HEK293 (cell line): ENCODE measurements at regions not wholly inside any gene's neighbourhood (a gene's known extent, or its start where the extent isn't known, plus 50 kb on each side); places are given as distances from the start of the nearest gene placed in this dataset.

Experiments
- CTCF ChIA-PET: fragments of 350-600 bp; formaldehyde crosslinking; extraction: SDS; loops from one replicate; lab custom pipeline; 2021; ENCODE audit warnings: antibody characterized with exemption; lab: Yijun Ruan, JAX
- POLR2A ChIA-PET: fragments of 300-600 bp; formaldehyde crosslinking; extraction: SDS; loops from one replicate; lab custom pipeline; 2020; ENCODE audit warnings: antibody characterized with exemption, inconsistent platforms; lab: Yijun Ruan, JAX
- H3K27ac ChIP-seq: fragments of 200-500 bp; sonication (Bioruptor generic); 2 replicates; pipeline ENCODE4 v1.5.1; 2014; ENCODE audit warnings: low read depth, low read length, control low read depth, inconsistent platforms; ENCODE audit errors: extremely low read depth
- H3K36me3 ChIP-seq, 2 experiments: fragments of 200-500 bp in 1 of 2; sonication (Bioruptor generic) in 1 of 2; 1 replicate in 1 of 2; 2 replicates in 1 of 2; pipeline ENCODE4 v1.5.1; 2014 to 2017; ENCODE audit warnings: inconsistent platforms in 2 of 2, low read length in 2 of 2; ENCODE audit not compliant: control insufficient read depth in 2 of 2, insufficient read depth in 1 of 2
- H3K4me1 ChIP-seq: fragments of 200-500 bp; sonication (Bioruptor generic); 2 replicates; pipeline ENCODE4 v1.5.1; 2014; ENCODE audit warnings: mild to moderate bottlenecking, low read length, inconsistent platforms; ENCODE audit not compliant: control insufficient read depth, insufficient read depth
- H3K4me3 ChIP-seq: 2 replicates; pipeline ENCODE4 v1.5.1; 2011; ENCODE audit warnings: low read depth, mild to moderate bottlenecking, control low read depth, low read length, moderate library complexity
- H3K9me3 ChIP-seq: fragments of 200-500 bp; sonication (Bioruptor generic); 2 replicates; pipeline ENCODE4 v1.5.1; 2014; ENCODE audit warnings: low read depth, low read length, inconsistent platforms; ENCODE audit not compliant: control insufficient read depth, insufficient read depth
- ATF2 ChIP-seq: fragments of 450-650 bp; formaldehyde crosslinking; IDR thresholded peaks from 2 replicates; pipeline ENCODE4 v1.5.1; 2016; ENCODE audit warnings: missing biosample characterization, missing genetic modification characterization, low read depth
- REST ChIP-seq: fragments of 450-650 bp; formaldehyde crosslinking; IDR thresholded peaks from 2 replicates; pipeline ENCODE4 v1.5.1; 2016; ENCODE audit warnings: missing biosample characterization, missing genetic modification characterization
- ZFHX2 ChIP-seq: fragments of 450-650 bp; formaldehyde crosslinking; conservative IDR thresholded peaks from 2 replicates; pipeline ENCODE4 v1.5.1; 2016; ENCODE audit warnings: missing biosample characterization, missing genetic modification characterization
- ZNF148 ChIP-seq: fragments of 450-650 bp; formaldehyde crosslinking; IDR thresholded peaks from 2 replicates; pipeline ENCODE4 v1.5.0; 2017; ENCODE audit warnings: missing biosample characterization, missing genetic modification characterization, borderline replicate concordance
- ZNF266 ChIP-seq: fragments of 450-650 bp; formaldehyde crosslinking; IDR thresholded peaks from 2 replicates; pipeline ENCODE4 v1.5.1; 2016; ENCODE audit warnings: missing biosample characterization, missing genetic modification characterization, low read depth
- ZNF280D ChIP-seq: fragments of 450-650 bp; formaldehyde crosslinking; IDR thresholded peaks from 2 replicates; pipeline ENCODE4 v1.5.1; 2016; ENCODE audit warnings: missing biosample characterization, missing genetic modification characterization
- ZNF37A ChIP-seq: fragments of 450-650 bp; IDR thresholded peaks from 2 replicates; pipeline ENCODE4 v1.5.1; 2018; ENCODE audit warnings: missing biosample characterization, missing genetic modification characterization
- ZNF449 ChIP-seq: fragments of 450-650 bp; formaldehyde crosslinking; IDR thresholded peaks from 2 replicates; pipeline ENCODE4 v1.5.1; 2017; ENCODE audit warnings: missing biosample characterization, mild to moderate bottlenecking, missing genetic modification characterization, moderate library complexity
- ZNF514 ChIP-seq: fragments of 450-650 bp; formaldehyde crosslinking; IDR thresholded peaks from 2 replicates; pipeline ENCODE4 v1.5.1; 2016; ENCODE audit warnings: missing biosample characterization, missing genetic modification characterization
- ZNF529 ChIP-seq: fragments of 450-650 bp; formaldehyde crosslinking; IDR thresholded peaks from 2 replicates; pipeline ENCODE4 v1.5.1; 2017; ENCODE audit warnings: missing genetic modification characterization, missing biosample characterization; ENCODE audit not compliant: insufficient replicate concordance
- ZNF555 ChIP-seq: fragments of 450-650 bp; formaldehyde crosslinking; conservative IDR thresholded peaks from 2 replicates; pipeline ENCODE4 v1.5.1; 2017; ENCODE audit warnings: missing biosample characterization, mild to moderate bottlenecking, missing genetic modification characterization, inconsistent platforms
- ZNF626 ChIP-seq: fragments of 450-650 bp; sonication (Bioruptor Pico); formaldehyde crosslinking; IDR thresholded peaks from 2 replicates; pipeline ENCODE4 v1.5.1; 2018; ENCODE audit warnings: missing biosample characterization, missing genetic modification characterization, inconsistent platforms
- ZNF645 ChIP-seq: fragments of 450-650 bp; formaldehyde crosslinking; IDR thresholded peaks from 2 replicates; pipeline ENCODE4; 2016; ENCODE audit warnings: missing biosample characterization, missing genetic modification characterization
- ZNF837 ChIP-seq: fragments of 450-650 bp; formaldehyde crosslinking; IDR thresholded peaks from 2 replicates; pipeline ENCODE4 v1.5.1; 2016; ENCODE audit warnings: missing biosample characterization, missing genetic modification characterization
- ZSCAN16 ChIP-seq: fragments of 450-650 bp; formaldehyde crosslinking; IDR thresholded peaks from 2 replicates; pipeline ENCODE4 v1.5.1; 2016; ENCODE audit warnings: missing biosample characterization, missing genetic modification characterization
- ZXDB ChIP-seq: fragments of 450-650 bp; formaldehyde crosslinking; IDR thresholded peaks from 2 replicates; pipeline ENCODE4 v1.5.1; 2016; ENCODE audit warnings: missing biosample characterization, missing genetic modification characterization

GRCh38 chr1:99107680-99108079, 103.0 kb upstream of the PLPPR5 start:
- TF ChIP-seq ATF2 (tag by site-specific recombination) (peak; percentile 57; the same call in 1 of the 2 replicates), ZNF148 (tag by site-specific recombination) (no peak)
- Histone ChIP-seq H3K36me3 (no peaks in the 10 kb centered on the region), H3K4me1 (no peaks in the 10 kb centered on the region), H3K4me3 (no peak overlapping the region), H3K27ac (no peak overlapping the region), H3K9me3 (no peaks in the 10 kb centered on the region)
- ChIA-PET CTCF (no interaction called here), POLR2A (no interaction called here)

GRCh38 chr1:99110140-99111041, 105.7 kb upstream of the PLPPR5 start:
- H3K27ac ChIP-seq = no peak overlapping the region
- ChIA-PET CTCF (no interaction called here), POLR2A (no interaction called here)
- H3K36me3 ChIP-seq = no peaks in the 10 kb centered on the region
- no peaks in the 10 kb centered on the region for H3K9me3 ChIP-seq
- H3K4me1 ChIP-seq = no peaks in the 10 kb centered on the region
- H3K4me3 ChIP-seq = no peak overlapping the region
- TF ChIP-seq ZFHX2 (no peak), ZXDB (tag by site-specific recombination) (no peak), REST (tag by site-specific recombination) (no peak), ZNF837 (no peak), ZNF280D (tag by site-specific recombination) (no peak), ZNF626 (tag by site-specific recombination) (no peak), ZNF37A (tag by site-specific recombination) (no peak), ZNF514 (tag by site-specific recombination) (no peak), ZNF449 (no peak), ZNF645 (no peak), ZNF529 (tag by site-specific recombination) (no peak), ZSCAN16 (tag by site-specific recombination) (no peak), ZNF266 (tag by site-specific recombination) (no peak), ZNF555 (tag by site-specific recombination) (no peak)
